ENCODE measurements at regions not wholly inside any gene's neighbourhood (a gene's known extent, or its start where the extent isn't known, plus 50 kb on each side); places are given as distances from the start of the nearest gene placed in this dataset.

DNA sequence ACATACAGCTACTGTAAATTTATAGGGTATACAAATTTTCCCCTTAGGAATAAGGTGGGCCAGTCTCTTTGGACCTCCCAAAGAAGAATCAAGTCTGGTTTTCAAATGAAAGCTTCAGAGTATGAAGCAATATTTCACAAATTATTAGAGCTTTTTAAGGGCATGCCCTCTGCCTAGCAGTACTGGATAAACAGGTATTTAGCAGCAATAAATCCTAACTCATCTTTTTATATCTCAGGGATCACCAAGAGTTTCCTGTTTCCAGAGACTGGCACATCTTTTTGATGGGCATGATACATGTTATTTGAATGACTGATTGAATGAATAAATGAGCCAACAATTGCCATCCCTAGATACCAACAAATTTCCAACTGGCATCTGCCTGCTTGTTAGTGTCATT lies 190.4 kb downstream of the NRIP1 start:
- TF ChIP-seq, protein P1, sequence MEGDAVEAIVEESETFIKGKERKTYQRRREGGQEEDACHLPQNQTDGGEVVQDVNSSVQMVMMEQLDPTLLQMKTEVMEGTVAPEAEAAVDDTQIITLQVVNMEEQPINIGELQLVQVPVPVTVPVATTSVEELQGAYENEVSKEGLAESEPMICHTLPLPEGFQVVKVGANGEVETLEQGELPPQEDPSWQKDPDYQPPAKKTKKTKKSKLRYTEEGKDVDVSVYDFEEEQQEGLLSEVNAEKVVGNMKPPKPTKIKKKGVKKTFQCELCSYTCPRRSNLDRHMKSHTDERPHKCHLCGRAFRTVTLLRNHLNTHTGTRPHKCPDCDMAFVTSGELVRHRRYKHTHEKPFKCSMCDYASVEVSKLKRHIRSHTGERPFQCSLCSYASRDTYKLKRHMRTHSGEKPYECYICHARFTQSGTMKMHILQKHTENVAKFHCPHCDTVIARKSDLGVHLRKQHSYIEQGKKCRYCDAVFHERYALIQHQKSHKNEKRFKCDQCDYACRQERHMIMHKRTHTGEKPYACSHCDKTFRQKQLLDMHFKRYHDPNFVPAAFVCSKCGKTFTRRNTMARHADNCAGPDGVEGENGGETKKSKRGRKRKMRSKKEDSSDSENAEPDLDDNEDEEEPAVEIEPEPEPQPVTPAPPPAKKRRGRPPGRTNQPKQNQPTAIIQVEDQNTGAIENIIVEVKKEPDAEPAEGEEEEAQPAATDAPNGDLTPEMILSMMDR (IDR thresholded peaks at IDR 0.05; ENCODE audit: insufficient read depth, low read depth, low read length), result no peak
- no peak overlapping the region for H3K4me3 ChIP-seq (ENCODE audit: low read depth, low read length)
- no peak for DNase-seq (ENCODE audit: low read depth)

DNA sequence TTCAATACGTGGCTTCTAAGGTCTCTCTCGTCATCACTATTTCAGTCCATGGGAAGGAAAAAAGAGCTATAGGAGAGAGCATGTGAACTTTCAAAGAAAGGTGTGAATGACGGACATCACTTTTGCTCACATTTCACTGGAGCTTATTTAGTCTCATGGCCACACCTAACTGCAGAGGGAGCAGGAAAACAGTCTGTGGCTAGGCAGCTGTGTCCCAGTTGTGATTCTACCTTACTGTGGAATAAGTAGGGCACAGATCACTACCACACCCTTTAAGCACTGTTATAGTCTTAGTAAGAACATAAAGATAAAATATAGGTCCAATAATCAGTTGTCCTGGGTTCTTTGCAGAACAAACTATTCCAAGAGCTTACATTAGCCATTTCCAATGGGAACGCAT lies 192.9 kb downstream of the NRIP1 start:
- no peak overlapping the region for H3K4me3 ChIP-seq (ENCODE audit: low read depth, low read length)
- no peak for DNase-seq (ENCODE audit: low read depth)
- TF ChIP-seq, protein P1 (IDR thresholded peaks at IDR 0.05; ENCODE audit: insufficient read depth, low read depth, low read length), result no peak

DNA sequence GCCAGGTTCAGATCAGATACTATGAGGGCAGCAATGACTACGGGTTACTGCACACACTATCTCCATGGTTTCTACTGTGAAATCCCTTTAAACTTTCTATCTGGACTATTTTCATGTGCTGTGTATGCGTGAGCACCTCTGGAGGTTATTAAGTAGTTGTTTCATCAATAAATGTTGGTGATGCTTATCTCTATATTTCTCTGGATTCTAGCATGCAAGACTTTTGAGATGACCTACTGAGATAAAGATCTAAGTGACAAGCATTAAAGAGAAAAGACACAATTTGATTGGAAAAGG lies 194.0 kb downstream of the NRIP1 start:
- TF ChIP-seq, protein P1 (IDR thresholded peaks at IDR 0.05; ENCODE audit: insufficient read depth, low read depth, low read length), result no peak
- no peak for DNase-seq (ENCODE audit: low read depth)
- H3K4me3 ChIP-seq (ENCODE audit: low read depth, low read length), result no peak overlapping the region

DNA sequence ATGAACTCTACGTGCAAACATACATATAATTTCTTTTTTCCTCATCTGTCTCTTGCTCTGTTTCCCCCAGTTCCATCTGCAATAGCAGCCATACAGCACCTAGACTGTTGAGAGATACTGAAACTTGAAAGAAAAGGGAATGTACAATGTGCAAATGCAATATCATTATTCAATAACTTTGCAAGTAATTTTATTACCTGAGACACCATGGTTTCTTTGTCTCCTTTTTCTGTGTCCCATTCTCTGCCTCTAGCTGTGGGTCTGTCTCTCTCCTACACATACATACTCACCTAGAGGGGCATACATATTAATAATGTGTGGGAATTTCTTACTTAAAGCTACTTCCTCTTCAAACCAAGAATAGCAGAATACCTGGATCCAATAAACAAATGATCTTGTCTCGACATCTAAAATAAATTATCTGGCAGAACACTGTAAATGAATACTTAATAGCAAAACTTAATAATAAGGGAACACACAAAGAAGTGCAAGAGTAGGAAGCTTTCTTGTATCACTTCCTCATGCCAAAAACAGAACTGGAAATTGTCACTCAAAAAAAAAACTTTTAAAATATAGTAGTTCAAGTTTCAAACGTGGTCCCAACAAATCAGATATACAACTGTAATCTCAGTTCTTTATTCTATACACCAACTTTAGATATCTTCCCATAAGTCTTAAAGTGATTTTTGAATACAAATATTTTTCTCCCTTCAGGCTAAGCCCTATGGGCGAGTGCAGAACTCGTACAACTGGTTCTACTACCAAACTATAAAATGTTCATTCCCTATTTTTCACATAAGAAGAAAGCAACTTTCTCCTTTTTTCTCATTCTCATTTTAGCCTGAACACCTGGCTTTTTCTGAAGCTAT lies 194.6 kb downstream of the NRIP1 start:
- TF ChIP-seq, protein P1 (IDR thresholded peaks at IDR 0.05; ENCODE audit: insufficient read depth, low read depth, low read length), result no peak

DNA sequence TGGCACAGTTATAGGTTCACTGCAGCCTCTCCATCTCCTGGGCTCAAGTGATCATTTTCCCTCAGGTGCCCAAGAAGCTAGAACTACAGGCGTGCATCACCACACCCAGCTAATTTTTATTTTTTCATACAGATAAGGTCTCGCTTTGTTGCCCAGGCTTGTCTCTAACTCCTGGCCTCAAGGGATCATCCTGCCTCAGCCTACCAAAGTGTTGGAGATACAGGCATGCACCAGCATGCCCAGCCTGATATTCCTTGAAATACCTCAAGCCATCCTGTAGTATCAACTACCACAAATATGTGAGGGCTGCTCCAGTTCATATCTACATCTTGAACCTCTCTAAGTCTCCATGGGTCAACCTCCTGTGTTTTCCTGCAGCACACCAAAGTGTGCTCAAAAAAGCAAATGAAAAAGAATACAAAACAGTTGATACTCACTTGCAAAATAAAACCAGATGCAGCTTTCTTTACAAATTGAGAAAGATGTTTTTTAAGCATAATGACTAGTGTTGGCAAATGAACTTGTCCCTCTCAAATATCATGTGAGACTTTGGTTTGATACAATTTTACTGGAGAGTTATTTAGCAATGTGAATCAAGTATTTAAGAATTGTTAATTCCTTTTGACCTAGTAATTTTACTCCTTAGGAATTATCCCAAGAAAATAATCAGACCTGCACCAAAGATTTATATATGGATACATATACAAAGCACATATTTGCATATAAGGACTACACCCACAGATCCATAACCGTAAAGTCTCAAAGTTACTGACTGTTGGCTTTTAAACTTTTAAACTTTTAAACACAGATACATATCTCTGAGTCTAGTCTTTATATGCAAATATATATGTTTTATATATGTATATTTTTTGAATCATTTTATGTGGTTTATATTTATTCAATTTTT lies 197.7 kb downstream of the NRIP1 start:
- no peak for DNase-seq (ENCODE audit: low read depth)
- H3K4me3 ChIP-seq (ENCODE audit: low read depth, low read length), result no peak overlapping the region
- TF ChIP-seq, protein P1 (IDR thresholded peaks at IDR 0.05; ENCODE audit: insufficient read depth, low read depth, low read length), result no peak

More for the DNA sequence above, 194.6 kb downstream of the NRIP1 start:
- H3K4me3 ChIP-seq (ENCODE audit: low read depth, low read length), result no peak overlapping the region
- no peak for DNase-seq (ENCODE audit: low read depth)

DNA sequence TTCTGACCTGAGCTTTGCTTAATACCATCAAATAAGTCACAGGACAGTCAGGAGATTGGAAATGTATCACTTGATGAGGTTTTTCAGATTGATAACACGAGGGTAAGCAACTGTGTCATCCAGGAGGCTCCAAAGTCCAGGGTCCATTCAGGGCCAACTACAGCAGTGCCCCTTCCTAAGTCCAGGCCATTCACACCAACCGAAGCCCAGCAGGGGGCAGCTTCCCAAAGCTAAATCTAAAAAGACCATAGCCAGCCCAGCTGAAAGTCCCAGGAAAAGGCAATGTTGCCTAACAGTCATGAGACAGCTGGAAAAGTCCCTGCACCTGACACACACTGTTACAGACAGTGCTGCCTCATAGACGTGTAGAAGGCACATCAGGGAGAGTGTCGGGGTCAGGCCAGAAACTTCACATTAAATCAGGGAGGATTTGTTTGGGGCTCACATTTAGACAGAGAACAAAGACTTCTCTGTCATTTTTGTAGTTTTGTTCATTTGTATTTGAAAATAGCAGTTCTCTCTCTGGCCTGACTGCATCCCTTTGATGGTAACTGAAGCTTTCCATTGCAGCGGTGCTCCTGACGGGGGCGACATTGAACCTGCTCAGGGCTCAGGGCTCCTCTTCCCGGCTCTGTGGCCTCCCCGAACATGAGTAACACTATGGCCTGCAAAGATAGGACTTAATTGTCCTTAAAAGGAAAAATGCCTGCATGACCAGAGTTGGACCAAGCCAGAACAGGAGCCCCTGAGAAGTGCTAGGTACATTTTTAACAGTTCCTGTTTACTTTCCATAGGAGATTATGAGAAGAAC lies 200.4 kb downstream of the NRIP1 start:
- no peak overlapping the region for H3K4me3 ChIP-seq (ENCODE audit: low read depth, low read length)
- TF ChIP-seq, protein P1 (IDR thresholded peaks at IDR 0.05; ENCODE audit: insufficient read depth, low read depth, low read length), result peak; percentile 67
- peak; percentile 89 for DNase-seq (ENCODE audit: low read depth)
